MM.1S (cell line): ENCODE measurements at regions not wholly inside any gene's neighbourhood (a gene's known extent, or its start where the extent isn't known, plus 50 kb on each side); places are given as distances from the start of the nearest gene placed in this dataset.

Source experiments
- DNase-seq: peaks from one replicate; pipeline ENCODE4 v3.0.0-alpha.2; 2015
- H2AFZ ChIP-seq: fragments of 300-600 bp; sonication (generic); 2 replicates; pipeline ENCODE4 v1.6.0; 2016; ENCODE audit warnings: antibody characterized with exemption, low read length
- H3F3A ChIP-seq: fragments of 300-600 bp; sonication (generic); 2 replicates; pipeline ENCODE4 v1.6.1; 2016; ENCODE audit warnings: mild to moderate bottlenecking, antibody characterized with exemption, low read length, moderate library complexity, mixed read lengths; ENCODE audit not compliant: insufficient read depth
- H3K27ac ChIP-seq: fragments of 300-600 bp; sonication (generic); 2 replicates; pipeline ENCODE4 v1.5.1; 2016; ENCODE audit warnings: mild to moderate bottlenecking, low read length
- H3K27me3 ChIP-seq: fragments of 300-600 bp; sonication (generic); replicated peaks from 2 replicates; pipeline ENCODE4 v1.6.0; 2016; ENCODE audit warnings: low read length; ENCODE audit not compliant: insufficient read depth
- H3K36me3 ChIP-seq: fragments of 300-600 bp; sonication (generic); replicated peaks from 2 replicates; pipeline ENCODE4 v1.6.1; 2016; ENCODE audit warnings: mild to moderate bottlenecking, low read length, mixed read lengths; ENCODE audit not compliant: insufficient read depth
- H3K4me1 ChIP-seq: fragments of 300-600 bp; sonication (generic); 2 replicates; pipeline ENCODE4 v1.6.1; 2016; ENCODE audit warnings: low read length, mixed read lengths
- H3K4me2 ChIP-seq: fragments of 300-600 bp; sonication (generic); 2 replicates; pipeline ENCODE4 v1.6.0; 2016; ENCODE audit warnings: low read depth, low read length
- H3K4me3 ChIP-seq: fragments of 300-600 bp; sonication (generic); 2 replicates; pipeline ENCODE4 v1.5.1; 2016; ENCODE audit warnings: low read length, mixed read lengths
- H3K79me2 ChIP-seq: fragments of 300-600 bp; sonication (generic); 2 replicates; pipeline ENCODE4 v1.6.1; 2016; ENCODE audit warnings: mixed run types, low read length, mixed read lengths
- H3K9ac ChIP-seq: fragments of 300-600 bp; sonication (generic); 2 replicates; pipeline ENCODE4 v1.6.1; 2016; ENCODE audit warnings: low read length, mixed read lengths
- H3K9me2 ChIP-seq: fragments of 300-600 bp; sonication (generic); replicated peaks from 2 replicates; pipeline ENCODE4 v1.6.1; 2016; ENCODE audit warnings: mild to moderate bottlenecking, low read length, mixed read lengths; ENCODE audit not compliant: insufficient read depth
- H3K9me3 ChIP-seq: fragments of 300-600 bp; sonication (generic); replicated peaks from 2 replicates; pipeline ENCODE4 v1.6.1; 2016; ENCODE audit warnings: mild to moderate bottlenecking, low read length, mixed read lengths; ENCODE audit not compliant: insufficient read depth
- H4K20me1 ChIP-seq: fragments of 300-600 bp; sonication (generic); 2 replicates; pipeline ENCODE4 v1.6.1; 2016; ENCODE audit warnings: mild to moderate bottlenecking, low read length, moderate library complexity, mixed read lengths; ENCODE audit not compliant: insufficient read depth
- CTCF ChIP-seq: fragments of 300-600 bp; sonication (generic); IDR thresholded peaks from 2 replicates; pipeline ENCODE4 v1.5.1; 2016; ENCODE audit warnings: antibody characterized with exemption, low read length, mixed read lengths
- EZH2 ChIP-seq: fragments of 300-600 bp; sonication (generic); optimal IDR thresholded peaks from 2 replicates; pipeline ENCODE3; 2017; ENCODE audit warnings: low read depth, mild to moderate bottlenecking, antibody characterized with exemption, low read length, mixed read lengths
- EZH2phosphoT487 ChIP-seq: fragments of 300-600 bp; sonication (generic); IDR thresholded peaks from 2 replicates; pipeline ENCODE4 v1.6.1; 2018; ENCODE audit warnings: antibody characterized with exemption, low read length

GRCh38 chr11:79661373-79661772, 220.5 kb upstream of the TENM4 start:
- Histone ChIP-seq H3K4me1 (no peaks in the 10 kb centered on the region), H2AFZ (no peak overlapping the region), H3K4me2 (no peak overlapping the region), H3K27ac (no peak overlapping the region), H3K27me3 (no peaks in the 10 kb centered on the region), H4K20me1 (no peaks in the 10 kb centered on the region), H3K9me3 (no peaks in the 10 kb centered on the region), H3K9me2 (no peaks in the 10 kb centered on the region), H3K79me2 (no peaks in the 10 kb centered on the region), H3K36me3 (no peaks in the 10 kb centered on the region), H3F3A (no peaks in the 10 kb centered on the region), H3K9ac (no peak overlapping the region), H3K4me3 (no peak overlapping the region)
- TF ChIP-seq EZH2phosphoT487: no peak
- no peak for TF ChIP-seq EZH2
- TF ChIP-seq CTCF: no peak
- DNase-seq: no peak

DNA sequence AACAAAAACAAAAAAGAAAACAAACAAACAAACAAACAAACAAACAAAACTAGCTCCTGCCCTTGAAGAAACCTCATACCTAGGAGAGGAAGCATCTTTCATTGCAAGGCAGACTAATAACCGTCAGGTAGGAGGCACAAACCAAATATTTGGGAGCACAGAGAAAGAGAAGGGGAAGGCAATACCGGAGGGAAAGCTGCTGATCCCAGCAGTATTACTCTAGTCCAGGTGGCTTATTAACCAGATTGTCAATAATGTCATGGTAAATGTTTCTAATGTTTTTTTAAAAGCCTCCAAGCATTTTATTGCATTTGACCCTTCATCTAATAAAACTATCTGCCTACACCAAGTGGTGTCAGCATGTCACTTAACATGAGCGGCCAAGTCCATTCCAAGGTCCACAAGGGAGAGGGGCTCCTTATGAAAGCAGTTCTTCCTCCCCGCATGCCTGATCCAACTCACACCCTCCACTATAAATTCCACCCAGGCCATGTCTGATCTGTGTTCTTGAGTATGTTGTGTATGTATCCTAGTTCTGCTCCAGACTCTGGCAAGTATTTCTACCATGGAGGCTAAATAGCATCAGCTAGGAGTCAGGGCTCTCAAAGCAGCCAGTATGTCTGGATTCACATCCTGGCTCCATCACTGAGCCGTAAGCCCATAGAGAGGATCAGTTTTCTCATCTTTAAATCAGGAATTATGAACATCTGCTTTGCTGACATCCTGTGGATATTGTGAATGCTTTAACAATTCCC, 208.1 kb upstream of the TENM4 start:
- DNase-seq: no peak
- TF ChIP-seq CTCF: no peak
- TF ChIP-seq EZH2: no peak
- no peak for TF ChIP-seq EZH2phosphoT487
- Histone ChIP-seq H3K9ac (no peak overlapping the region), H3K4me1 (no peaks in the 10 kb centered on the region), H3K4me2 (no peak overlapping the region), H3K9me3 (no peaks in the 10 kb centered on the region), H3K27me3 (no peaks in the 10 kb centered on the region), H3K36me3 (no peaks in the 10 kb centered on the region), H3F3A (no peaks in the 10 kb centered on the region), H2AFZ (no peak overlapping the region), H3K9me2 (no peaks in the 10 kb centered on the region), H3K27ac (no peak overlapping the region), H3K4me3 (no peak overlapping the region), H4K20me1 (no peaks in the 10 kb centered on the region), H3K79me2 (no peaks in the 10 kb centered on the region)

- no peak overlapping the region for H3K27ac ChIP-seq
- H3K79me2 ChIP-seq: no peaks in the 10 kb centered on the region
- no peaks in the 10 kb centered on the region for H3K9me3 ChIP-seq
- TF ChIP-seq EZH2phosphoT487 (no peak), CTCF (no peak), EZH2 (no peak)
- no peak overlapping the region for H3K9ac ChIP-seq
- no peaks in the 10 kb centered on the region for H3K4me1 ChIP-seq
- no peaks in the 10 kb centered on the region for H3K9me2 ChIP-seq
- no peaks in the 10 kb centered on the region for H3K36me3 ChIP-seq
- H2AFZ ChIP-seq: no peak overlapping the region
- H3K27me3 ChIP-seq: no peaks in the 10 kb centered on the region
- no peak for DNase-seq
- no peaks in the 10 kb centered on the region for H4K20me1 ChIP-seq
- H3K4me3 ChIP-seq: no peak overlapping the region
- H3K4me2 ChIP-seq: no peak overlapping the region
- H3F3A ChIP-seq: no peaks in the 10 kb centered on the region
Measured at GRCh38 chr11:79637219-79637618, 196.4 kb upstream of the TENM4 start.
